AG09309 (cell line): ENCODE measurements at regions not wholly inside any gene's neighbourhood (a gene's known extent, or its start where the extent isn't known, plus 50 kb on each side); places are given as distances from the start of the nearest gene placed in this dataset.

Source experiments
- DNase-seq: peaks from one replicate; pipeline ENCODE4 v3.0.0-alpha.2; 2010; ENCODE audit warnings: low read depth
- H3K4me3 ChIP-seq: 2 replicates; pipeline ENCODE4 v1.5.1; 2011; ENCODE audit warnings: mild to moderate bottlenecking, low read depth, low read length, moderate library complexity; ENCODE audit not compliant: control insufficient read depth
- TF ChIP-seq, protein P1 (sequence below): IDR thresholded peaks from 2 replicates; pipeline ENCODE4 v1.5.1; 2011; ENCODE audit warnings: mild to moderate bottlenecking, low read depth, low read length, inconsistent platforms; ENCODE audit not compliant: insufficient read depth, control insufficient read depth; ENCODE audit errors: missing control alignments

DNA sequence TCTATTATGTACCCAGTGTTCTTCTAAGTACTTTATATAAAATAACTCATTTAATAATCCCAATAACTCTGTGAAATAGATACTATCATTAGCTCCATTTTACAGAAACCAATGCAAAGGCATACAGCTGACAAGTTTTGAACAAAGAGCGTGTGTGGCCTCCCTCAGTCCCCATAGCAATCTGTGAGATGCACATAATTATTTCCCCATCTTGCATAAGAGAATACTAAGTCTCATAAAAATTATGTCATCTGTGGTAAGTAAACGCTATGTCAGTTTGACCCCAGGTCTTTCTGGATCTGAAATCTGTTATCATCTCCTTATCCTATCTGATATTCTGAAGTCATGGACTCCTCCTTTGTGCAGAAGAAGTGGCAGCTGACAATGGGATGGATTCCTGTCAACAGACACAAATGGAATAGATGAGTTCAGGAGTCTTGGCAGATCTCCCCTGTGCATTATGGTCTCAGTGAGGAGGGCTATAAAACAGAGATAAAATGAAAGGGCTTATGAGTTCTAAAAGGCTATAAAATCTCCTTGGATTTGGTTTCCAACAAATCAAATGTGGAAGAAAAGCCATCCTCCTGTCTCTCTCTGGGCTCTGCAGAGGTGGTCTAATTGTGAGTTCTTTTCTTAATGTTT is 162.5 kb upstream of the TLE4 start:
- TF ChIP-seq, protein P1, sequence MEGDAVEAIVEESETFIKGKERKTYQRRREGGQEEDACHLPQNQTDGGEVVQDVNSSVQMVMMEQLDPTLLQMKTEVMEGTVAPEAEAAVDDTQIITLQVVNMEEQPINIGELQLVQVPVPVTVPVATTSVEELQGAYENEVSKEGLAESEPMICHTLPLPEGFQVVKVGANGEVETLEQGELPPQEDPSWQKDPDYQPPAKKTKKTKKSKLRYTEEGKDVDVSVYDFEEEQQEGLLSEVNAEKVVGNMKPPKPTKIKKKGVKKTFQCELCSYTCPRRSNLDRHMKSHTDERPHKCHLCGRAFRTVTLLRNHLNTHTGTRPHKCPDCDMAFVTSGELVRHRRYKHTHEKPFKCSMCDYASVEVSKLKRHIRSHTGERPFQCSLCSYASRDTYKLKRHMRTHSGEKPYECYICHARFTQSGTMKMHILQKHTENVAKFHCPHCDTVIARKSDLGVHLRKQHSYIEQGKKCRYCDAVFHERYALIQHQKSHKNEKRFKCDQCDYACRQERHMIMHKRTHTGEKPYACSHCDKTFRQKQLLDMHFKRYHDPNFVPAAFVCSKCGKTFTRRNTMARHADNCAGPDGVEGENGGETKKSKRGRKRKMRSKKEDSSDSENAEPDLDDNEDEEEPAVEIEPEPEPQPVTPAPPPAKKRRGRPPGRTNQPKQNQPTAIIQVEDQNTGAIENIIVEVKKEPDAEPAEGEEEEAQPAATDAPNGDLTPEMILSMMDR = no peak
- DNase-seq = no peak
- H3K4me3 ChIP-seq = no peak overlapping the region

DNA sequence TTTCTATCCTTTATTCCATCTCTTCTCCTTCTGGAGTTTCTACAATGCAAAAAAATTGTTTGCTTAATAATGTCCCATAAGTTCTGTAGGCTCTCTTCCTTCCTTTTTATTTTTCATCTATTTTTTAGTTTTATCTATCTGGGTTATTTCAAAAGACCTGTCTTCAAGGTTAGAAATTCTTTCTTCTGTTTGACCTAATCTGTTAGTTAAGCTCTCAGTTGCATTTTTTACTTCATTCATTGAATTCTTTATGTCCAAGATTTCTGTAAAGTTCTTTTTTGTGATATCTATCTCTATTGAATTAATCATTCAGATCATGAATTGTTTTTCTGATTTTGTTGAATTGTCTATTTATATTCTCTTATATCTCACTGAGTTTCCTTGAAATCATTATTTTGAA is 145.9 kb upstream of the TLE4 start:
- DNase-seq = no peak
- TF ChIP-seq, protein P1 = no peak
- H3K4me3 ChIP-seq = no peak overlapping the region

DNA sequence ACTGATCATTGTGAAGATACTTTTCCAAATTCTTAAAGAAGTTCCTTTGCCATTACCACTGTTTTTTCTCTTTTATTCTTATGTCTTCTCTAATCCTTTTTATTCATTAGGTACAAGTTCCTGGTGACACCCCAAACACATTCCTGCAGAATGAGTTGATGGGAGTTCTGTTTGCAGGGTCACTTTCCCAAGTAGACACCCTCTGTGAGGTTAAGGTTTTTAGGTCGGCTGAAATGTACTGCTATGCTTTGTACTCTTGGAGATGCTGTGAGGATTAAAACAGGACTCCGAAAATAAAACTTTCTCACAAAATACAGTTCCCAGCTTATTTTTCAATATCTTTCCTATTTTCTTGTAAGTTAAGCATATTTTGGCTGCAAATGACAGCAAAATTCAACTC is 143.3 kb upstream of the TLE4 start:
- no peak overlapping the region for H3K4me3 ChIP-seq
- TF ChIP-seq, protein P1 = no peak
- no peak for DNase-seq

DNA sequence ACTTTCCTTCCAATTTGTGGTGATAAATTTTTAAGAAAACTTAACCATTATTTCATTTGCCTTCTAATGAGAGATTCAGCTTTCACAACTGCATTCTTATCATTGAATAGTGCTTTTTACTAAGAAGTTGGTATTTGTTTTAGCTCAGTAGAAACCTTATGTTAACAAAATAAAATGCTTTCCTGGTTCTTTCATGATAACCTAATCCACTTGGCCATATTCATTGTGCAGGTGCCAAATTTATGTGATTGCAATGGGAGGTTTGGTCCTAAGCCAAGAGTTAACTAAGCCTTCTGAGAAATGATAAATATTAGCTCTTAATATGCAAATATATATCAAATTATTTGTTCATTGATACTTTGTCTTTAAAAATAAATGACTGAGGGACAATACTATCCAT is 141.1 kb upstream of the TLE4 start:
- no peak for DNase-seq
- TF ChIP-seq, protein P1 = no peak
- H3K4me3 ChIP-seq = no peak overlapping the region

DNA sequence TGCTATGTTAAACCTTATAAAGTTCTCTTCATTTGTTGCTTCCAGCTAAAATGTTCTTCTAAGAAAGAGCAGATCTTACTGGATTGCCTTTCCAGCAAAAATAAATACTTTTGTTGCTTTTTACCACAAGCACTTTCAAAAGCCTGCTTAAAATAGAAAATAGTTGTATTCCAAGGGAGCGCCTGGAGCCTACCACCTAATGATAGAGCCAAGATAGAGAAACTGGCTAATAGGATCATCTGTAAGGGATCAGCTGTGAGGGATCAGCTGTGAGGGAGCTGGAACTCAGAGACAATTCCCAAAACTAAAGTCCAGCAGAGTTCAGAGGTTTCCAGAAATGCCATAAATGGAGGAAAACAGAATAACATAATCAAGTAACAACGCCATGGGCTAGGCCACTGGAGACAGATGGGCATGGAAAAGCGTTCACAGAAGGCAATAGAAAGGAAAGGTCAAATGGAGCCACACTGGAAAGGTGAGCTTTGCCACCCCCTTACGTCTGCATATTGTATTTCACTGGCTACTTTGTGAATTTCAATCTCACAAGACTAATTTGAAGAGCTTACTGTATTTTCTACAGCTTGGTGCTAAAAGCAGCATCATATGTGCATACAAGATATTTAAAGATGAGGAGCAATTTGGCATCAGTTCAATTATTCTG is 140.6 kb upstream of the TLE4 start:
- TF ChIP-seq, protein P1 = peak; percentile 17
- no peak overlapping the region for H3K4me3 ChIP-seq
- DNase-seq = no peak

DNA sequence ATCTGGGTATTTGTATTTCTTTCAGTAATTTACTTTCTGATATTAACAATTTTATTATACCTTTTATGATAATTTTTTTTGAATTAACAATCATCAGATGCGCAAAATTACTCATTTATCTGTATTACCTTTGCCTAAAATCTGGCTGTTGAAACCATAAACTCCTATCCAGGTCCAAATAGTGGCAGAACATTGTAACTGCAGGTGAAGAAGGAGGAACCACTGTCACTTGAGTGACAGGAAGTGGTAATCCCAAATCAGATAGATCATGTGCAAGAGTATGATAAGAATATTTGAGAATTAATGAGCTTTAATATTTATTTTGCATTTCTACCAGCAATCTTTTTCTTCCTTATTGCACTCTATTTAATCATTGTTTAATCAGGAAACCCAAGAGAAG is 139.3 kb upstream of the TLE4 start:
- H3K4me3 ChIP-seq = no peak overlapping the region
- DNase-seq = no peak
- TF ChIP-seq, protein P1 = no peak
